GM21576 (cell line): ENCODE measurements at regions not wholly inside any gene's neighbourhood (a gene's known extent, or its start where the extent isn't known, plus 50 kb on each side); places are given as distances from the start of the nearest gene placed in this dataset.

Source experiments
- ATAC-seq: cut with Tn5 transposase; IDR thresholded peaks from one replicate; pipeline ENCODE4 v1.9.1; 2021; ENCODE audit warnings: mild to moderate bottlenecking, moderate library complexity; ENCODE audit not compliant: unreplicated experiment

- no peak for ATAC-seq
These were observed 957.1 kb downstream of the PCDH18 start for GRCh38 chr4:136575146-136575545.

DNA sequence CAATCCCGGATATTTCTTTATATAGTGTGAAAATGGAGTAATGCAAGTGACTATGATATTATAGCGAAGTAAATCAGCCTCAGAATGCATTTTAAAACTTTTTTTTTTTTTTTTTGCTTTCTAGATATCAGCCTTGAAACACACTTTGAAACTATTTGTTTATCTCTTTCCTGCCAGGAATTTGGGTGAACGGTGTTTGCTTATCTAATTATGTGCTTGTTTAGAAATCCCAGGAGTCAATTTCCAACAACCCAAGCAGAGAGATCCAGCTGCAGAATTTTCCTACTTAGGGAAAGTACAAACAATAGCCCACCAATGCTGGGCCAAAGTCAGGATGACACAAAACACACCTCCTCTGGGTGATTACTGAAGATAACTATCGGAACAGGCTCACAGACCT is 958.8 kb downstream of the PCDH18 start:
- no peak for ATAC-seq

- ATAC-seq: no peak
These were observed 961.0 kb downstream of the PCDH18 start for GRCh38 chr4:136571315-136571714.

- no peak for ATAC-seq
These were observed 969.5 kb downstream of the PCDH18 start for GRCh38 chr4:136562834-136563233.

- ATAC-seq: no peak
These were observed 973.3 kb downstream of the PCDH18 start for GRCh38 chr4:136558940-136559494.

DNA sequence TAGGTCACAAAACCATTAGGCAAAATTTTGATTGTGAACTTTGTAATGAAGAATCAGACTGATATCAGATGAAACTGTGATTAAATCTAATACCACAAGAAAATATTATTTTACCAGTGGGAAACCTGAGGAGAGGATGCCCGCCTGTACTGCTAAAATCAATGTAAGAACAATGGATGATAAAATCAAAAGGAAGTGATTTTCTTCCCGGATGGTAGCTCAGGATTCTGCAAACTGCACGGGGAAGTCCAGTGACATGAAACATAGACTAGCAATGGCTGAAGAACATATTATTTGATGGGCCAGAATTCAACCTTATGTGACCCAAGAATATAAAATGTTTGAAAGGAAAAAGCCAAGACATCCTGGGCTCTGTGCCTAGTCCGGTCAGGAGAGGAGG is 974.9 kb downstream of the PCDH18 start:
- no peak for ATAC-seq

- no peak for ATAC-seq
These were observed 978.3 kb downstream of the PCDH18 start for GRCh38 chr4:136554033-136554432.

DNA sequence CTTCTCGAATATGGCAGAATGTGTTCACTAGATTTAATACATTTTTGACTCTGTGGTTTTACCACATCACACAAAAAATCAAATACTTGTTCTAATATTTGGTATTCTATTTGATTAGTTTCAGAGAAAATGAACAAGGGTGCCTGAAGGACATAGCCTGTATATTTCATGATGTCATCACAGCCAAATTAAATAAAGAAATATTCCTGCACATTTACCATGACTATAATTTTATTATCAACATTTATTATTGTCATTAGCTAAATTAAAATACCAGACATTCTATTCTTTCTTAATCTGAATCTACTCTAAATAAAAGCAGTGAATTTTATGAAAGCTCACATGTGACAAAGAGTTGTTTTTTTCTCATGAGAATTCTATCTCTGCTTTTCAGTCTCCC is 980.5 kb downstream of the PCDH18 start:
- no peak for ATAC-seq

DNA sequence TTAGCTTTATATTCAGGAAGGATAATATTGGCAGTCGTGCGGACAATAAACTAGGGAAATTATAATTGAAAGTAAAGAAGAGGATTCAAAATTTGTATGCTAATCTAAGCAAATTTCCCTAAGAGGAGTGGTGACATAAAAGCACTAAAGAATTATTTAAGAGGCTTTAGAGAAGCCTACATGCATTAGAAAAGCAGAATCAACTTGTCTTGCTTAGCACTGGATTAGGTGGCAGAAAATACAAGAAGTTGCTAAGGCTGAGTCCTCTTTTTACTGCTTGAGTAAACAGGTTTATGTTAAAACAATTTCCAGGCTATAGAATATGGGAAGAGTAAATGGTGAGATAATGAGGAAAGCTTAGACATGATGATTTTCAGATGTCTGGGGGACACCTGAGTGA is 991.5 kb downstream of the PCDH18 start:
- no peak for ATAC-seq

DNA sequence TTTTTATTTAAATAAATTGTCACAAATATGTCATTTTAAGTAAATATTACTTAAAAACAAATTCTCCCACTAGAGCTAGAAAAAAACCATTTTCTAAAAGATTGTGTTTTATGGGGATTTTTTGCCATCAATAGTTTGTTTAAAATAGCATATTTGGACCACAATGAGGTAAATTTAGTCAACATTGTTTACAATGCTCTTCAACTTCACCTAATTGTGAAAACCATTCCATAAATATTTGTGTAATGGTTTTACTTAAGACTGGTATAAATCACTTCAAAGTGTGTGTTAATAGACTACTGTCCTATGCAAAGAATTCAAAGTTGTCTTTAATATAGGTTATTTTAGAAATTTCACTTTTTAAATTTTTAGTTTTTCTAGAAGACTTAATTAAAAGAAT is 1004.2 kb downstream of the PCDH18 start:
- ATAC-seq: no peak

- no peak for ATAC-seq
These were observed 1005.8 kb downstream of the PCDH18 start for GRCh38 chr4:136526517-136526916.

- ATAC-seq: no peak
These were observed 1008.3 kb downstream of the PCDH18 start for GRCh38 chr4:136524039-136524438.

DNA sequence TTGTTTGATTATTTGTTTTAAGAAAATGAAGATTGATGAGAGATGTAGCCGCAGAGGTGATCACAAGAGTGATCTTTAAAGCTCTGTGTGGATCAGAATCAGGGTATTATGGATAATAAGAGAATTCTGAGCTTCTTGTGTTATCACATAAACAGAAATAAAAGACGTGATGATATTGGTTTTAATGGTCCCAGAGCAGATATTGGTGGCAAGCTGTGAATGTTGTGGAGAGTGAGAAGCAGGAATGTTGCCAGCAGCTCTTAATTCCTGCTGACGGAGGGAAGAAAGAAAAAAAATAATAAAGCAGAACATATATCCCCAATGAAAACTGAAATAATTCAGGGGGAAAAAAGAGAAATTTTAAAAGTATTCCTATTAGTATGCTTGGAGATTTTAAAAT is 1015.9 kb downstream of the PCDH18 start:
- ATAC-seq: no peak

DNA sequence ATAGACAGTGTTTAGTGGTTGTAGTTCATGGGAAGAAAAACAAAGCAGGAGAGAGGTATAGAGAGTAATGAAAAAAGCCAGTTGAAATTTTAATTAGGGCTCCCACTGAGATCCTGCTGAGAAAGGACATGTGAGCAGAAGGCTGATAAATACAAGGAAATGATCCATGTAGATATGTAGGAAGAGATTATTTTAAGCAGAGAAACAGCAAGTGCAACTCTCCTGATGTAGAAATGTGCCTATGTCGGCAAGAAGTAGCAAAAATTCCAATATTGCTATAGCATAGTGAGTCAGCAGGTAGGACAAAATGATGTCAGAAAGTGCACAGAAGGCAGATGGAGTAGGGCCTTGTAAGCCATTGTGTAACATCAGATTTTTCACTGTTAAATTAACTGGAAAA is 1027.3 kb downstream of the PCDH18 start:
- ATAC-seq: no peak

- ATAC-seq: no peak
These were observed 1036.4 kb downstream of the PCDH18 start for GRCh38 chr4:136495851-136496250.

DNA sequence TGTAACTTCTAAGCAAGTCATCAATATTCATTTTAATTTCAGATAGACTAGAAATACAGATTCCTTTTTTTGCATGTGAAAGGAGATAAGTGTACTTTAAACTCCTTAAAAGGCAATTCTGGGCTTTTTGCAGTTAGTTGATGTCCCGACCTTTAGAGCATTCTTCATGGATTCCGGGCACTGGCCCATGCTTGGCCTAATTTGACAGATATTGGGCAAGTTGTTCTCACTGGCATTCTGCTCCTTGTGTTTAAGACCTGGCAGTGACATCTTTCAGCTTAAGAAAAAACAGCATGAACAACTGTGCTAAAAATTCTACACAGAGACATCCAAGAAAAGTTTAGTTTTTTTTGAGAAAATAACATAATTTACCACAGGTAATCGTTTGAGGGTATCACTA is 1037.2 kb downstream of the PCDH18 start:
- ATAC-seq: no peak

- ATAC-seq: no peak
These were observed 1043.2 kb downstream of the PCDH18 start for GRCh38 chr4:136489101-136489500.

GRCh38 chr4:136484996-136485395 is 1047.3 kb downstream of the PCDH18 start:
- ATAC-seq: no peak

- no peak for ATAC-seq
These were observed 1055.5 kb downstream of the PCDH18 start for GRCh38 chr4:136476753-136477152.

DNA sequence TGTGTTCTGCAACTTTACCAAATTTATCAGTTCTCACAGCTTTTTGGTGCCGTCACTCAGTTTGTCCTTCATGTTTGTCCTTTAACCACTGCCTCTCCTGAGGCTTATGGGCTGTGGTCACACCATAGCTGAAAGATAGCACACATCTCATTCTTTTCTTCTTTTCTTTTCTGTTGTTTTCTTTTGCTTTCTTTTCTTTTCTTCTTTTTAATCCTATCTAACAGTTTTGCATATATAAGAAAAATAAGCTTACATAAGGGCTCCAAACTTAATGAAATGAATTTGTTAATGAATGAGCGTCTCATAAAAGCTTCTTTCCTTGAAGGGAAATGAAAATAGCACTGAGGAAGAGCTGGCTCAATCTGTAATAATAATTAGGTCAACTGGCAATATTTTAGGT is 1061.2 kb downstream of the PCDH18 start:
- no peak for ATAC-seq

DNA sequence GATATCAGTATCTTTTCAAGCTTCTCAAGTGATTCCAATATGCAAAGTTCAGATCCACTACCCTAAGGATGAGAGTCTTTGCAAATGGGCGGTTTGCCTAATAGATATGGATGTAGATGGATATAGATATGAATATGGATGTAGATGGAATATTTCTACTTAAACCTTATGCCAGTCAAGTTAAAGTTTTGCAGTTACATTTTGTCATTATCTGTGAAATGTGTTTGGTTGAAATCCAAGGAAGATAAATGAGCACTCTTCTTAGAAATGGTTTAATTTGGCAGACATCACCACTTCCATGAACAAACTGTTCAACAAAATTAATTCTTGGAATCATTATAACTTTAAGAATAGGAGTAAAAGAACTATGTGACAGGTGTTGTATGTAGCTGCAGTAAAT is 1066.6 kb downstream of the PCDH18 start:
- no peak for ATAC-seq

GRCh38 chr4:136463941-136464340 is 1068.4 kb downstream of the PCDH18 start:
- ATAC-seq: no peak

DNA sequence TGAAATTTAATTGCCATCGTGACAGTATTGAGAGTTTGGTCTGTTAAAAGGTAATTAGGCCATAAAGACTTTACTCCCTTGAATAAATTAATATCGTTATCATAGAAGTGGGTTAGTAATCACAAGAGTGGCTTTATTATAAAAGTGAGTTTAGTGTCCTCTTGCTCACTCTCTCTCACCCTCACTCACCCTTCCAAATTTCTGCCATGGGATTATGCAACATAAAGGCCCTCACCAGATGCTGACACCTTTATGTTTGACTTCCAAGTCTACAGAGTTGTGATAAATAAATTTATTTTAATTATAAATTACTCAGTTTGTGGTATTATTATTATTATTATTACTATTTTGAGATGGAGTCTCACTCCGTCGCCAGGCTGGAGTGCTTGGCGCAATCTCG is 1070.8 kb downstream of the PCDH18 start:
- no peak for ATAC-seq

DNA sequence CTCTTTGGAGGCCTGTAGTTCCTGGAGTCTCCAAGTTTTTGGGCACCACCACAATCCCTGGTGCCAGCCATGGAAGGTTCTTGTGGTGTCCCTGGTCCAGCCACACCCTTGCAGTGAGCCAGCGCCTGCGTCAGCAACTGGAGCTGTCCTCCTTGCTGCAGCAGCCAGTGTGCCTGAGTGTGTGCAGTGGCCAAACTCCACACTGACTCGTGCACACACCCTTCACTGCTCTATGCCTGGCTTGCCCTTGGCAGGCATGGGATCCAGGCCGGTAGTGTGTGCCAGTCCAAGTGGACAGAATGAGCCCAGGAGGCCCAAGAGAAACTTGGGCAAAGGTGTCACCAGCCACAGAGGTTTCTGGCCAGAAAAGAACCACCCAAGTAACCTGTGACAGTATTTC is 1074.0 kb downstream of the PCDH18 start:
- ATAC-seq: no peak
